Calu3 (cell line): ENCODE measurements at regions not wholly inside any gene's neighbourhood (a gene's known extent, or its start where the extent isn't known, plus 50 kb on each side); places are given as distances from the start of the nearest gene placed in this dataset.

Experiments
- BruUV-seq: library from RNA; stranded (reverse); fragments of 400-500 nt; replicated peaks from 2 replicates; lab custom pipeline; 2021; lab: Mats Ljungman, UMichigan
- CTCF ChIA-PET: fragments of 300-600 bp; sonication (Branson Sonifier 250); formaldehyde crosslinking; loops from one replicate; lab custom pipeline; 2022; ENCODE audit warnings: antibody characterized with exemption; lab: Charles Lee
- DNase-seq: peaks from one replicate; pipeline ENCODE4 v3.0.0; 2022
- H3K27ac Mint-ChIP-seq: one replicate; pipeline ENCODE4 v1.8.0; 2022; ENCODE audit warnings: mixed read lengths; ENCODE audit not compliant: unreplicated experiment
- H3K27me3 Mint-ChIP-seq: one replicate; pipeline ENCODE4 v1.8.0; 2022; ENCODE audit warnings: mixed read lengths; ENCODE audit not compliant: unreplicated experiment
- H3K36me3 Mint-ChIP-seq: one replicate; pipeline ENCODE4 v1.8.0; 2022; ENCODE audit warnings: mild to moderate bottlenecking, moderate library complexity, mixed read lengths; ENCODE audit not compliant: insufficient read depth, unreplicated experiment
- H3K4me1 Mint-ChIP-seq: one replicate; pipeline ENCODE4 v1.8.0; 2022; ENCODE audit warnings: mild to moderate bottlenecking, low read depth, mixed read lengths; ENCODE audit not compliant: unreplicated experiment
- H3K4me3 Mint-ChIP-seq: one replicate; pipeline ENCODE4 v1.8.0; 2022; ENCODE audit warnings: mild to moderate bottlenecking, low read depth, moderate library complexity, mixed read lengths; ENCODE audit not compliant: unreplicated experiment
- H3K9me3 Mint-ChIP-seq: one replicate; pipeline ENCODE4 v1.8.0; 2022; ENCODE audit warnings: low read depth, mixed read lengths; ENCODE audit not compliant: unreplicated experiment
- CTCF ChIP-seq: fragments of 200-600 bp; IDR thresholded peaks from one replicate; pipeline ENCODE4 v1.8.0; 2022; ENCODE audit warnings: antibody characterized with exemption; ENCODE audit not compliant: unreplicated experiment
- intact Hi-C: fragments of 100-400 bp; cut with micrococcal nuclease; formaldehyde crosslinking; loops from one replicate; pipeline ENCODE4 v1.10.0; 2022; ENCODE audit not compliant: unreplicated experiment

GRCh38 chr18:39344487-39344886 lies 1778.9 kb upstream of the CELF4 start:
- intact Hi-C loops = no loop called here
- H3K4me3 Mint-ChIP-seq = no peak overlapping the region
- no peaks in the 10 kb centered on the region for H3K36me3 Mint-ChIP-seq
- no TSS peak for BruUV-seq
- no peak for TF ChIP-seq CTCF
- no peaks in the 10 kb centered on the region for H3K27me3 Mint-ChIP-seq
- CTCF ChIA-PET = no interaction called here
- H3K9me3 Mint-ChIP-seq = peaks cover 6% of the 10 kb centered on the region
- no peak for DNase-seq
- H3K4me1 Mint-ChIP-seq = no peaks in the 10 kb centered on the region
- H3K27ac Mint-ChIP-seq = no peak overlapping the region

- H3K4me1 Mint-ChIP-seq = no peaks in the 10 kb centered on the region
- H3K27ac Mint-ChIP-seq = no peak overlapping the region
- no peak overlapping the region for H3K4me3 Mint-ChIP-seq
- intact Hi-C loops = no loop called here
- BruUV-seq = no TSS peak
- DNase-seq = no peak
- peaks cover 6% of the 10 kb centered on the region for H3K9me3 Mint-ChIP-seq
- H3K36me3 Mint-ChIP-seq = no peaks in the 10 kb centered on the region
- TF ChIP-seq CTCF = no peak
- CTCF ChIA-PET = no interaction called here
- no peaks in the 10 kb centered on the region for H3K27me3 Mint-ChIP-seq
Observed at GRCh38 chr18:39341129-39341528, 1775.5 kb upstream of the CELF4 start.

- BruUV-seq = no TSS peak
Observed at GRCh38 chr18:39340418-39340817, 1774.8 kb upstream of the CELF4 start.

GRCh38 chr18:39329496-39330275 lies 1764.1 kb upstream of the CELF4 start:
- Mint-ChIP-seq H3K27me3 (no peaks in the 10 kb centered on the region), H3K27ac (no peak overlapping the region), H3K9me3 (no peaks in the 10 kb centered on the region), H3K4me1 (no peaks in the 10 kb centered on the region), H3K4me3 (no peak overlapping the region), H3K36me3 (no peaks in the 10 kb centered on the region)
- BruUV-seq = no TSS peak
- DNase-seq = no peak
- intact Hi-C loops = no loop called here
- CTCF ChIA-PET = no interaction called here
- no peak for TF ChIP-seq CTCF

More at GRCh38 chr18:39340418-39340817, 1774.8 kb upstream of the CELF4 start:
- H3K27me3 Mint-ChIP-seq = no peaks in the 10 kb centered on the region
- H3K4me3 Mint-ChIP-seq = no peak overlapping the region
- peaks cover 6% of the 10 kb centered on the region for H3K9me3 Mint-ChIP-seq
- no peak for TF ChIP-seq CTCF
- no peak for DNase-seq
- H3K27ac Mint-ChIP-seq = no peak overlapping the region
- intact Hi-C loops = no loop called here
- CTCF ChIA-PET = no interaction called here
- no peaks in the 10 kb centered on the region for H3K36me3 Mint-ChIP-seq
- no peaks in the 10 kb centered on the region for H3K4me1 Mint-ChIP-seq
